ENCODE measurements at regions not wholly inside any gene's neighbourhood (a gene's known extent, or its start where the extent isn't known, plus 50 kb on each side); places are given as distances from the start of the nearest gene placed in this dataset.

- intact Hi-C loops (cut with micrococcal nuclease; ENCODE audit: unreplicated experiment): no loop called here
- no peak for DNase-seq (ENCODE audit: low spot score)
- Histone ChIP-seq H3K4me3 (ENCODE audit: low read depth, low read length, poor library complexity, severe bottlenecking) (no peak overlapping the region), H3K9me3 (ENCODE audit: low read depth, low read length, poor library complexity, severe bottlenecking) (no peaks in the 10 kb centered on the region), H3K27ac (ENCODE audit: low read depth, low read length, poor library complexity, severe bottlenecking) (no peak overlapping the region), H3K27me3 (replicated peaks; ENCODE audit: insufficient read depth, low read depth, low read length, poor library complexity) (no peaks in the 10 kb centered on the region), H3K36me3 (ENCODE audit: insufficient read depth, low read length, poor library complexity, severe bottlenecking) (no peaks in the 10 kb centered on the region), H3K4me1 (ENCODE audit: insufficient read depth, low read length, poor library complexity, severe bottlenecking) (no peaks in the 10 kb centered on the region)
- ChIA-PET POLR2A (ENCODE audit: low non-redundant PET) (no interaction called here), CTCF (no interaction called here)
- BruUV-seq (replicated peaks): no TSS peak
- no peak for TF ChIP-seq CTCF (conservative IDR thresholded peaks at IDR 0.05; ENCODE audit: low read depth, low read length)
Observed at GRCh38 chr2:34552337-34552736, 953.2 kb upstream of the FAM98A start.

- DNase-seq (ENCODE audit: low spot score): no peak
- BruUV-seq (replicated peaks): no TSS peak
- Histone ChIP-seq H3K36me3 (ENCODE audit: insufficient read depth, low read length, poor library complexity, severe bottlenecking) (no peaks in the 10 kb centered on the region), H3K27me3 (replicated peaks; ENCODE audit: insufficient read depth, low read depth, low read length, poor library complexity) (no peaks in the 10 kb centered on the region), H3K4me3 (ENCODE audit: low read depth, low read length, poor library complexity, severe bottlenecking) (no peak overlapping the region), H3K9me3 (ENCODE audit: low read depth, low read length, poor library complexity, severe bottlenecking) (no peaks in the 10 kb centered on the region), H3K4me1 (ENCODE audit: insufficient read depth, low read length, poor library complexity, severe bottlenecking) (no peaks in the 10 kb centered on the region), H3K27ac (ENCODE audit: low read depth, low read length, poor library complexity, severe bottlenecking) (no peak overlapping the region)
- TF ChIP-seq CTCF (conservative IDR thresholded peaks at IDR 0.05; ENCODE audit: low read depth, low read length): no peak
- no peak for TF ChIP-seq EZH2 (IDR thresholded peaks at IDR 0.05; ENCODE audit: borderline replicate concordance, low read depth, low read length, poor library complexity, severe bottlenecking)
- POLR2A ChIA-PET (ENCODE audit: low non-redundant PET): no interaction called here
- intact Hi-C loops (cut with micrococcal nuclease; ENCODE audit: unreplicated experiment): no loop called here
- CTCF ChIA-PET: no interaction called here
Observed at GRCh38 chr2:34549710-34550345, 950.7 kb upstream of the FAM98A start.

GRCh38 chr2:34547900-34548299, 948.8 kb upstream of the FAM98A start:
- no peak overlapping the region for H3K4me3 ChIP-seq (ENCODE audit: low read depth, low read length, poor library complexity, severe bottlenecking)
- intact Hi-C loops (cut with micrococcal nuclease; ENCODE audit: unreplicated experiment): no loop called here
- DNase-seq (ENCODE audit: low spot score): no peak
- no TSS peak for BruUV-seq (replicated peaks)
- H3K36me3 ChIP-seq (ENCODE audit: insufficient read depth, low read length, poor library complexity, severe bottlenecking): no peaks in the 10 kb centered on the region
- H3K27ac ChIP-seq (ENCODE audit: low read depth, low read length, poor library complexity, severe bottlenecking): no peak overlapping the region
- no peaks in the 10 kb centered on the region for H3K27me3 ChIP-seq (replicated peaks; ENCODE audit: insufficient read depth, low read depth, low read length, poor library complexity)
- ChIA-PET CTCF (no interaction called here), POLR2A (ENCODE audit: low non-redundant PET) (interaction anchor here (0.6 kb wide), 1 partner anchor 13 kb away, joined by 7 read pairs; no protein-coding TSS in a partner anchor)
- TF ChIP-seq CTCF (conservative IDR thresholded peaks at IDR 0.05; ENCODE audit: low read depth, low read length): no peak
- no peak for TF ChIP-seq EZH2 (IDR thresholded peaks at IDR 0.05; ENCODE audit: borderline replicate concordance, low read depth, low read length, poor library complexity, severe bottlenecking)
- no peaks in the 10 kb centered on the region for H3K4me1 ChIP-seq (ENCODE audit: insufficient read depth, low read length, poor library complexity, severe bottlenecking)
- no peaks in the 10 kb centered on the region for H3K9me3 ChIP-seq (ENCODE audit: low read depth, low read length, poor library complexity, severe bottlenecking)
